GM18870 (cell line): ENCODE measurements at regions not wholly inside any gene's neighbourhood (a gene's known extent, or its start where the extent isn't known, plus 50 kb on each side); places are given as distances from the start of the nearest gene placed in this dataset.

Source experiments
- ATAC-seq: cut with Tn5 transposase; IDR thresholded peaks from one replicate; pipeline ENCODE4 v1.9.1; 2021; ENCODE audit warnings: moderate library complexity; ENCODE audit not compliant: unreplicated experiment

GRCh38 chr7:115883629-115884028 is 146.9 kb downstream of the TFEC start:
- ATAC-seq, result no peak

GRCh38 chr7:115881476-115881875 is 149.1 kb downstream of the TFEC start:
- ATAC-seq, result no peak

- ATAC-seq, result no peak
Observed at GRCh38 chr7:115879171-115879570, 151.4 kb downstream of the TFEC start.

- ATAC-seq, result no peak
Observed at GRCh38 chr7:115869801-115870200, 160.8 kb downstream of the TFEC start.

GRCh38 chr7:115869190-115869589 is 161.4 kb downstream of the TFEC start:
- ATAC-seq, result no peak

GRCh38 chr7:115868369-115868768 is 162.2 kb downstream of the TFEC start:
- no peak for ATAC-seq

- ATAC-seq, result no peak
Observed at GRCh38 chr7:115864082-115864481, 166.5 kb downstream of the TFEC start.

- ATAC-seq, result no peak
Observed at GRCh38 chr7:115851291-115851690, 179.3 kb downstream of the TFEC start.

- ATAC-seq, result no peak
Observed at GRCh38 chr7:115850774-115851173, 179.8 kb downstream of the TFEC start.

- ATAC-seq, result no peak
Observed at GRCh38 chr7:115844857-115845256, 185.7 kb downstream of the TFEC start.

GRCh38 chr7:115840702-115841101 is 189.9 kb downstream of the TFEC start:
- no peak for ATAC-seq

GRCh38 chr7:115838829-115839228 is 191.7 kb downstream of the TFEC start:
- no peak for ATAC-seq

GRCh38 chr7:115831371-115831770 is 199.2 kb downstream of the TFEC start:
- no peak for ATAC-seq

GRCh38 chr7:115827305-115828045 is 203.1 kb downstream of the TFEC start:
- ATAC-seq, result peak; percentile 63

- no peak for ATAC-seq
Observed at GRCh38 chr7:115825456-115826115, 205.0 kb downstream of the TFEC start.

- no peak for ATAC-seq
Observed at GRCh38 chr7:115822801-115823200, 207.8 kb downstream of the TFEC start.

GRCh38 chr7:115822380-115822779 is 208.2 kb downstream of the TFEC start:
- no peak for ATAC-seq

- ATAC-seq, result no peak
Observed at GRCh38 chr7:115816318-115816974, 214.1 kb downstream of the TFEC start.

GRCh38 chr7:115812794-115813193 is 217.8 kb downstream of the TFEC start:
- no peak for ATAC-seq

GRCh38 chr7:115805458-115805857 is 225.1 kb downstream of the TFEC start:
- ATAC-seq, result no peak

GRCh38 chr7:115802415-115802814 is 228.1 kb downstream of the TFEC start:
- no peak for ATAC-seq

GRCh38 chr7:115799430-115799829 is 231.1 kb downstream of the TFEC start:
- ATAC-seq, result no peak
